NOMO-1 treated with dmso at 0.1 percent for 144 hours (cell line): ENCODE measurements at regions not wholly inside any gene's neighbourhood (a gene's known extent, or its start where the extent isn't known, plus 50 kb on each side); places are given as distances from the start of the nearest gene placed in this dataset.

Experiments
- DNase-seq: peaks from one replicate; lab custom pipeline; 2025; ENCODE audit not compliant: unreplicated experiment; lab: John Stamatoyannopoulos, UW

DNA sequence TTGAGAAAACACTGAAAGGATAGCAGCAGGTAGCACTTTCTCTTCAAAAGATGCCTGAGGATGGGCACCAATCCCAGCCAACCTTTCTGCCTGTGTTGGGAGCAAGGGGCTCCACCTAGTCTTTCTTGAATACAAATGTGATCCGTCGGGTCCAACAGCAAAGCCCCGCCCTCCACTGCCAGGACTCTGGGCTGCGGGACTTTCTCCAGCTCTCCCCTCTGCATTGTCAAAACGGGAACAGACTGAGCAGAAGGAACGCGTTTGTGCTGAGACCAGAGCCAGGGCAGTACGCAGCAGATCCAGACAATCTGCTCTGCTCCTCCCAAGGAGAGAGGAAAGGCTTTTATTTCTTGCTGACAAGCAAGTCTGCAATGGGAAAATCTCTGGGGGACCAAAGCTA lies 139.7 kb downstream of the SEC61B start:
- no peak for DNase-seq

GRCh38 chr9:99362321-99362720 lies 140.2 kb downstream of the SEC61B start:
- no peak for DNase-seq

GRCh38 chr9:99363509-99363908 lies 141.4 kb downstream of the SEC61B start:
- no peak for DNase-seq

- no peak for DNase-seq
These were observed 143.3 kb downstream of the SEC61B start for GRCh38 chr9:99365233-99365980.

GRCh38 chr9:99366183-99366582 lies 144.1 kb downstream of the SEC61B start:
- DNase-seq, result no peak

- no peak for DNase-seq
These were observed 144.5 kb downstream of the SEC61B start for GRCh38 chr9:99366621-99367020.

GRCh38 chr9:99368341-99369326 lies 146.6 kb downstream of the SEC61B start:
- peak; percentile 46 for DNase-seq

DNA sequence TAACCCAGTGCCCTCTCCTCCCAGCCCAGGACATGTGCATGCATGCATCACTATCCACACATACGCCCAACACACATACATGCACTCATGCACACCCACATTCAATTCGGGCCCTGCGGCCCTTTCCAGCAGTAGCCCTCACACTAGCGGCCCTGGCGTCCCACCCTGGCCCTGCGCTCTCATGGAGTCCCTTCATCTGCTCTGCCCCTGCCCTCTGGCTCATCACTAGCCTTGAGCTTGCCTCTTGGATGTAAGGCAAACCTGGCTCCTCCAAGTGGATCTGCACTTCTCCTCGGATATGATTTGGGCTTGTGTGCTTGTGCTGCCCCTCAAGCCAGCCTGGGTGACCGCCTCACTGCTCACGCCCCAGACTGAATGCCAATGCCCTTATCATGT lies 147.2 kb downstream of the SEC61B start:
- DNase-seq, result no peak

- DNase-seq, result no peak
These were observed 148.3 kb downstream of the SEC61B start for GRCh38 chr9:99370376-99370775.

DNA sequence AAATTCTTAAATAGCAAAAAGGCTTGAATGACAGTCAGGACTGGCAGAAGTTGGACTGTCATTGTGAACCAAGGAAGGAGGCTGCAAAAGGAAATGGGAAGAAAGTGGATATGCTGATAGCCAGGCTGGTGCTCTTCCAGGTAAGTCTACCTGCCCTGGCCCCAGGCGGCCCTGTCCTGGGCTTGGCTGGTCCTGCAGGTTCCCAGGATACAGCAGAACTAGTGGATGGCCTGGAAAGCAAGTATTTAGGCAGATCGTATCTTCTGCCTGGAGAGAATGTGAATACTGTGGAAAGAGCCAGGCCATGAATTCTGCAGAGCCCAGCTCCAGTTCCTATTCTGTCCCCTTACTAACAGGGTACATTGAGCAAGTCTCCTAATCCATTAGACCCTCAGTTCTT lies 149.3 kb downstream of the SEC61B start:
- no peak for DNase-seq

DNA sequence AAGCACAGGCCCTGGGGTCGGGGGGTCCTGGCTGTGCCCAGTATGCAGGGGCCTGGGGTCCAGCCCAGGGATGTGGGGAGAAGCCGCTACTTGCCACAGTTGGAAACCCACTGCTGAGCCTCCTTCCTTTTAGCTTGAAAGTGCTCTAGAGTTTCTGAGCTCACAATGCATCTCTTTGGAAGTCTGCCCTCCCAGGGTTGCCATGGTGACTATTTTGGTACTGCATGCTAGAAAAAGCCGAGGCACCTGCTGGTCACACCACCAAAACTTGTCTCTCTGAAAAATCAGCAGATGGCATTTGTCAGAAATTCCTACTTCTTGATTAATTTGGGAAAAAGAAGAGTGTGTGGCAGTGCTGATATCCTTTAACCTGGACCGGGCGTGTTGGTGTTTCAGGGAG lies 151.8 kb downstream of the SEC61B start:
- no peak for DNase-seq

DNA sequence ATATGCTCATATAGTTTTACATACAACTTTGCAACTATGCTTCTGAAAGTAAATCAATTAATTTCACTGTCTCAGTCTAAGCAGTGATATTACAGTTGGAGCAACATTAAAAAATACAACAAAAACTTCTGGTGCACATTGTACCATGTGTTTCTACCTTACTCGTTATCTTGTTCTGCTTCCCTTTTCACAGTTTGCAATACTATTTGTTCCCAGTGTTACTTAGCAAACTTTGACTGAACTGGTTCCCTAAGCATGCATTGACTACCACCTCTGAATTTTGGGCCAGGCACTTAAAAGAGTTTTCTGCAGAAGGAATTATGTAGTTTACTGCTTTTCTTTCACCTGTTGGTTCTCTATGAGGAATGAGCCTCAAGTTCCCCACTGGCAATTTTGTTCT lies 152.7 kb downstream of the SEC61B start:
- DNase-seq, result no peak

DNA sequence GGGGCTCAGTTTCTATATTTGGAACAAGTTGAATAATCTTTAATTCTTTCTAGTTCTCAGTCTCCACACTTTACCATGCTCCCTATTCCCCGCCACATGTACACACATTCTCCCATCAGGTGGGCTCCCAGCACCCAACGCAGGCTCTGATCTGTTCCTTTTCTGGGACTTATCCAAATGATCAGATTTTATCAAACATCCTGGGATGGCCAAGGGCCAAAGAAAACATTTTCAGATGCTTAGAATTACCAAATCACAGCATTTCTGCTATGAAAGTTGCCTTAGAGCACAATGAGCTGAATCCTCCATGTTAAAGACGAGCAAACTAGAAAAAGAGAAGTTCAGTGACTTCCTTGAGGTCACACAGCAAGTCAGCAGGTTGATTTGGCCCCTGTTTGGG lies 153.4 kb downstream of the SEC61B start:
- no peak for DNase-seq

DNA sequence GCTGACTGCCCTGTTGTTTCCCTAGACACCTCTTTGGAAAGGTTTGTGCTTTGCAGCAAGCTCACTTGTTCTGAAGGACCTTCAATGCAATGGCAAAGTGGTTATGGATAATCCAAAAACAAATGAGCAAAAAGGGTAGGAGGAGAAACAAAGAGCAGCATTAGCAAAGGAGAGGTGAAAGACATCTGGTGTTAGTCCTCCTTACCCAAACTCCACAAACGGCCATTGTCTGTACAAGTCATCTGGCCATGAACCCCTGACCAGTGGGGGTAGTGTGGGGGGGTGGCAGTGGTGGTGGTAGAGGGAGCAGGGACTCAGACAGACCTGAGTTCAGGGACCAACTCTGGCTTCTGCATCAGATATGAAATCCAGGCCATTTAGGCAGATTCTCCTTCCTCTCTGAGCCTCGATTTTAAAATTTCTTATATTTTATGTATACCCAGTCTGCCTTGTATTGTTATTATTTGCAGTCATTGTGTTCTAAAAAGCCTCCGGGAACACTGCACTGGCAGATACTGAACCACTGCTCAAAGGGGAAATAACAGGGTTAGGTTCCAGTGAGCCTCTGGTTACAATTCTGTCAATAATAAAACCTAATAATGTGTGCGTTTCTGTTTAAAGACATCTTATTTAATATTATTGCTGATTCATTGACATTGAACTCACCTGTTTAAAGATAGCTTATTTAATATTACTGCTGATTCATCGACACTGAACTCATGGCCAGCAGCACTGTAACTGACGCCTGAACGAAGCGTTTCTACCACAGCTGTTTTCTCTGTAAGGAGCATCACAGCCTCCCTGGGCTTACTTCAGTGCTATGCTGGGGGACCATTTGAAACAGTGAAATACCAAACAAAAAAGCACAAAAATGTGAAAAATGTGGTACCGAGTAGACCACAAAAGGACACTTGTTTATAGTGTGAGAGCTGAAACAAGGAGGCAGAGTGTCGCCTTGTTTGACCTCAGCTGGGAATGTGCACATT lies 156.0 kb downstream of the SEC61B start:
- DNase-seq, result no peak

DNA sequence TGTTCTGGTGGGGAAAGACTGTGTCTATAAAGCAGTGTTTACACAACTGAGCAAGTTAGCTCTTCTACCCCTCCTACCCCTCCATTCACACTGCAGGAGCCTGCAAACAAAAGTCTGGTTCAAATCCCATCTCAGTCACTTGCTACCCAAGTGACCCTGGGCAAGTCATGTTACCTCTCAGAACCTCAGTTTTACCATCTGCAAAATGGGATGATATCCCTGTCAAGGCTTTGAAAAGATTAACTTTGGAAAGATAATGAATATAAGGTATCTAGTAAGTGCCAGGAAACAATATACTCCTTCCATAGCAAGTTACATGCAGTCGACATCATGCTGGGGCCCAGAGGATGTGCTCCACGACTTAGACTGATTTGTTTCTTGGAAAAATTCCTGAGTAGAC lies 161.5 kb downstream of the SEC61B start:
- no peak for DNase-seq

DNA sequence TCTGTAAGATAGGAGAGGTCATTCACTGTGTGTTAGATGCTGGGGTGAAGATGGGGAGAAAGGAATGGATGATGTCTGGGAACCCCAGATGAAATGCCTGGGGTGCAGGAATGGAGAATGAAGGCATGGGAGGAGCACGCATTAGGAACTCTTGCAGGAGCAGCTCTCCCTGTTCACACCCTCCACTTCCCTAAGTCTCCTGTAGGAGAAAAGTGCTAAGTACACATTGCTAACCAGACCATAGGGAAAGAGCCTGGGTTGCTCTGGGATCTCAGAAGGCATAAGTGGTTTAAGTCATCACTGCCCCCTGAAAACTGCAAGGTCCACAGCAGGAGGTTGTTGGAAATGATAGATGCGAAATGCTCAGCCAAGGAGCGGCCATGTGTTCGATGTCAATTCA lies 163.1 kb downstream of the SEC61B start:
- no peak for DNase-seq

GRCh38 chr9:99385814-99386279 lies 163.8 kb downstream of the SEC61B start:
- DNase-seq, result no peak

DNA sequence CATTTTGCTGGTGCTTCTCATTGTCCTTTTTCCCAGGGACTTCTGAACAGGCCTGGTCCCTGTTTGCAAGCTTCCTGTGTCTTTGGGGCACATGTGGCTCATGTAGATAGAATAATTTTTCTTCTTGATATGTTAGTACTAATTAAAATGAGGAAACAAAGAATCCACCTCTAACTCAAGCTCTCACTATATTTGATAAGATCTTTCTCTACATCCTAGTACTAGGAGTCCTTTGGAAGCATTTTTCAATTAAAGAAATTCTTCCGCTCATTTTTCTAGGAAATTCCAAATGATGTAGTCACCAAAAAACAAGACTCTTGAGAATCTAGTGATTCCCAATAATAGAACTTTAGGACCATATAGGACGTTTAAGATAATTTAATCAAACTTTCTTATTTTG lies 165.3 kb downstream of the SEC61B start:
- no peak for DNase-seq

DNA sequence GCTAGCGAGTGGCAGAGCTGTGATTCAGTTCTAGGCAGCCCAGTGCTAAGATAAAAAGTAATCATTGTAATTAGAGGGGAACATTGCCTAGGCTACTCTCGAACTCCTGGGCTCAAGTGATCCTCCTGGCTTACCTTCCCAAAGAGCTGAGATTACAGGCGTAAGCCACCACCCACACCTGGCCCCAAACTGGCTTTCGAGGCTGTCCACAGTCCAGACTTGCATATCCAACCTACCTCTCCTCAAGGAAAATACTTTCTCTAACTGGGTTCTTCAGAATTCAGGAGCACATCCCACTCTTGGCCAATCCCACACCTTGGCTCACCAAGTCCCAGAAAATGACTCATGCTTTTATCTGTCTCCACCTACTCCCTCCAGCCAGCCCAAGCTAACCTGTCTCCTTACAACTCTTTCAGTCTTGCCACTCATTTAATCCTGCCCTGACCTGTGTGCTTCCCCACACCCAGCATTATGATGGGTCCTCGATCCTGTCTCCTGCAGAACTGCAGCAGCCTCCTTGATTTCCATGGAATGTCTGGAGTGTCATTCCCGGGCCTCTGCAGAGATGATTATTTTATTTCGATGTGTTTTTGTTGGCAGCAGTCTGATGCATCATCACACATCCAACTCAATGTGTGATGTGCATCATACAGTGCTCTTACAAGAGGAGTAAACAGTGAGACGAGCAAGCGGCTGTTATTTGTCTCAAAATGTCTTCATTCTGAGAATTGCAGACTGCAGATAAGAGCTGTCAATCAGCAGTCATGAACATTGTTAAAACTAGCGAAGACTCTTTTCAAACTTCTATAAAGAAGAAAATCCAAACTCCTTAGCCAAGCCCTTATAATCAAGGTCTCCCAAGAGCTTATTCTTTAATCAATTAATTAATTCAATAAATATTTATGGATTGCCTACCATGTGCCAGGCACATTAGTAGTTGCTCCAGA lies 167.3 kb downstream of the SEC61B start:
- no peak for DNase-seq
